ENCODE measurements at regions not wholly inside any gene's neighbourhood (a gene's known extent, or its start where the extent isn't known, plus 50 kb on each side); places are given as distances from the start of the nearest gene placed in this dataset.

DNA sequence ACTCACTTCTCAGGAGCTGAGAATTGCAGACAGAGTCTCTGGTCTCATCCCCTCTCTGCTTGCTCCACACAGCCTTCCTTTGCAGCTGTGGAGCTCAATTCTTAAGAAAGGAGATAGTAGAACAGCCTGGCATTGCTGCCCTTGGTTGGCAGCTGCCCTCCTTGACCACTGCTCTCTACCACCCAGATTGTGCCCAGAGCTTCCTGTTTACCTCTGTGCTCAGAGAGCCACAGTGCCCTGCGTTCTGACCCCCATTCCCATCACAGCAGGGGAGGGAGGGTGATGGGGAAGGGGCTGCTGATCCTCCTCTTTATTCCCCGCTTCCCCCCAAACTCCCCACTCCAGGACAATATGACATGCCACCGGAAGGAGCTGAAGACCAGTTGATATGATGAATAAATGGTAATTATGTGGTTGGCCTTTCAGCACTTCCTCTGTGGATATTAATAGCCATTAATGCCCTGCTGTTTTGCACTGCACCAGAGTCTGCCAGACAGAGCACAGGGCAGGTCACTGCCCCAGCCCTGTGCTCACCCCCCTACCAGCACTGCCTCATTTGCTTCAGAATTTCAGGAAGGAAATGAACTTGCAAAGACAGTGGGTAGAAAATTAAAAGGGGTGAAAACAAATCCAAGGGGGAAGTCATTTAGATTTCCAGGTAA lies 426.8 kb upstream of the CADM1 start:
- H3K9me3 ChIP-seq = no peaks in the 10 kb centered on the region
- H3K4me3 ChIP-seq = no peak overlapping the region
- H3K4me1 ChIP-seq = peaks cover 0 to 18% (median 0%) of the 10 kb centered on the region in 3 donors
- no peak overlapping the region for H3K27ac ChIP-seq
- no peak for ATAC-seq
- WGBS, 2 donors (ENCODE audit: low coverage in 1 of 2) = 40% methylated on average over 1 of the region's 3 CpGs; no CpG with 5 or more reads in 1 of the 2 donors
- TF ChIP-seq POLR2AphosphoS5 (IDR thresholded peaks at IDR 0.05) (no peak), POLR2A (IDR thresholded peaks at IDR 0.05) (no peak), EP300 (IDR thresholded peaks at IDR 0.05) (no peak)
- TF ChIP-seq, protein P1, sequence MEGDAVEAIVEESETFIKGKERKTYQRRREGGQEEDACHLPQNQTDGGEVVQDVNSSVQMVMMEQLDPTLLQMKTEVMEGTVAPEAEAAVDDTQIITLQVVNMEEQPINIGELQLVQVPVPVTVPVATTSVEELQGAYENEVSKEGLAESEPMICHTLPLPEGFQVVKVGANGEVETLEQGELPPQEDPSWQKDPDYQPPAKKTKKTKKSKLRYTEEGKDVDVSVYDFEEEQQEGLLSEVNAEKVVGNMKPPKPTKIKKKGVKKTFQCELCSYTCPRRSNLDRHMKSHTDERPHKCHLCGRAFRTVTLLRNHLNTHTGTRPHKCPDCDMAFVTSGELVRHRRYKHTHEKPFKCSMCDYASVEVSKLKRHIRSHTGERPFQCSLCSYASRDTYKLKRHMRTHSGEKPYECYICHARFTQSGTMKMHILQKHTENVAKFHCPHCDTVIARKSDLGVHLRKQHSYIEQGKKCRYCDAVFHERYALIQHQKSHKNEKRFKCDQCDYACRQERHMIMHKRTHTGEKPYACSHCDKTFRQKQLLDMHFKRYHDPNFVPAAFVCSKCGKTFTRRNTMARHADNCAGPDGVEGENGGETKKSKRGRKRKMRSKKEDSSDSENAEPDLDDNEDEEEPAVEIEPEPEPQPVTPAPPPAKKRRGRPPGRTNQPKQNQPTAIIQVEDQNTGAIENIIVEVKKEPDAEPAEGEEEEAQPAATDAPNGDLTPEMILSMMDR (IDR thresholded peaks at IDR 0.05) = no peak
- no peaks in the 10 kb centered on the region for H3K36me3 ChIP-seq
- no peaks in the 10 kb centered on the region for H3K27me3 ChIP-seq

DNA sequence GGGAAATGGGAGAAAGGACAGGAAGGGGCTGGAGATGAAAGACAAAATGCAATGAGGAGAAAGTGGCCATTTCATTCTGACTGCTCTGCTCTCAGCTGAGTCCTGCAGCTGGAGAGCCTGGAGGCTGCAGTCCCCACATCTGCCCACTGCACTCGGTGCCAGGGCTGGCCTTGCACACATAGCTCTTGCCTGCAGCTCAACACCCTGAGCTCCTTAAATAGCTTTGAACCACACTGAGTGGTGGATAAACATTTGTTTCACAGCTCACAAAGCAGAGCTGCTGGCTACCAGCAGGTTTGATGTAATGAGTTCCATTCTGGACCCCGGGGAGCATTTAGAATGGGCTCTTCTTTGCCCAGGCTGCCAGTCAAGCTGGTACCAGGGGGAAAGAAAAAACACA lies 426.1 kb upstream of the CADM1 start:
- TF ChIP-seq POLR2A (IDR thresholded peaks at IDR 0.05) (no peak), EP300 (IDR thresholded peaks at IDR 0.05) (no peak), POLR2AphosphoS5 (IDR thresholded peaks at IDR 0.05) (no peak)
- TF ChIP-seq, protein P1 (IDR thresholded peaks at IDR 0.05) = no peak
- WGBS, 2 donors (ENCODE audit: low coverage in 1 of 2) = 11 to 36% methylated on average over 1 to 2 of the region's 2 CpGs
- no peak for ATAC-seq

GRCh38 chr11:115929618-115930129 lies 425.5 kb upstream of the CADM1 start:
- Histone ChIP-seq H3K9me3 (no peaks in the 10 kb centered on the region), H3K36me3 (no peaks in the 10 kb centered on the region), H3K27ac (no peak overlapping the region), H3K4me1 (peaks cover 0 to 18% (median 0%) of the 10 kb centered on the region in 3 donors), H3K27me3 (no peaks in the 10 kb centered on the region), H3K4me3 (no peak overlapping the region)
- no peak for ATAC-seq
- no peak for TF ChIP-seq EP300 (IDR thresholded peaks at IDR 0.05)
- TF ChIP-seq POLR2A (IDR thresholded peaks at IDR 0.05) = no peak
- TF ChIP-seq, protein P1 (IDR thresholded peaks at IDR 0.05) = no peak
- TF ChIP-seq POLR2AphosphoS5 (IDR thresholded peaks at IDR 0.05) = no peak
- 56 to 78% methylated on average over 3 to 6 of the region's 6 CpGs for WGBS, 2 donors (ENCODE audit: low coverage in 1 of 2)

More for the DNA sequence above, 426.1 kb upstream of the CADM1 start:
- Histone ChIP-seq H3K9me3 (no peaks in the 10 kb centered on the region), H3K4me1 (peaks cover 0 to 18% (median 0%) of the 10 kb centered on the region in 3 donors), H3K36me3 (no peaks in the 10 kb centered on the region), H3K27me3 (no peaks in the 10 kb centered on the region), H3K4me3 (no peak overlapping the region), H3K27ac (no peak overlapping the region)

DNA sequence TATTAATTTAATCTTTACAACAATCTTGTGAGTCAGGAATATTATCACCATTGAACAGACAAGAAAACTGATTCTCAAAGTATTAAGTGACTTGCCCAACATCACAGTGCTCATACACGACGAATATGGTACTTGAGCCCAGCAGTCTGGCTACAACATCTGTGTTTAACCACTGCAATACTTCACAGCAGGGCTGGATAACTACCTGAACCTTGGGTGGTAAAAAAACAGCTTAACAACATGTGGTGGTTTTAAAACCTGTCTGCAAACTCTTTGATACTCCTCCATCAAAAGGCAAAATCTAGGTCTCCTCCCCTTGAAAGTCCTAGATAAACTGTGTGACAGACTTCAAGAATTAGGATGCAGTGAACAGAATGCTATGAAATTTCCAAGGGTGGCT lies 424.6 kb upstream of the CADM1 start:
- 86 to 92% methylated on average over 2 of the region's 2 CpGs for WGBS, 2 donors (ENCODE audit: low coverage in 1 of 2)
- Histone ChIP-seq H3K9me3 (no peaks in the 10 kb centered on the region), H3K4me1 (peaks cover 0 to 18% (median 0%) of the 10 kb centered on the region in 3 donors), H3K4me3 (no peak overlapping the region), H3K27me3 (no peaks in the 10 kb centered on the region), H3K27ac (no peak overlapping the region), H3K36me3 (no peaks in the 10 kb centered on the region)
- ATAC-seq = no peak
- TF ChIP-seq, protein P1 (IDR thresholded peaks at IDR 0.05) = no peak
- TF ChIP-seq POLR2A (IDR thresholded peaks at IDR 0.05) = no peak

GRCh38 chr11:115927823-115928329 lies 423.7 kb upstream of the CADM1 start:
- H3K27ac ChIP-seq = no peak overlapping the region
- no peaks in the 10 kb centered on the region for H3K36me3 ChIP-seq
- WGBS, 2 donors (ENCODE audit: low coverage in 1 of 2) = 84 to 93% methylated on average over 3 to 6 of the region's 8 CpGs
- H3K9me3 ChIP-seq = no peaks in the 10 kb centered on the region
- ATAC-seq = no peak
- H3K27me3 ChIP-seq = no peaks in the 10 kb centered on the region
- TF ChIP-seq EP300 (IDR thresholded peaks at IDR 0.05) (no peak), POLR2AphosphoS5 (IDR thresholded peaks at IDR 0.05) (no peak), POLR2A (IDR thresholded peaks at IDR 0.05) (no peak)
- TF ChIP-seq, protein P1 (IDR thresholded peaks at IDR 0.05) = no peak
- no peak overlapping the region for H3K4me3 ChIP-seq
- peaks cover 0 to 18% (median 0%) of the 10 kb centered on the region in 3 donors for H3K4me1 ChIP-seq

Measured in gastroesophageal sphincter (tissue), 4 donors.